SK-N-SH (cell line): ENCODE measurements at regions not wholly inside any gene's neighbourhood (a gene's known extent, or its start where the extent isn't known, plus 50 kb on each side); places are given as distances from the start of the nearest gene placed in this dataset.

Experiments
- CTCF ChIA-PET: fragments of 300-600, 350-600 bp; formaldehyde crosslinking; extraction: SDS; loops from one replicate; lab custom pipeline; 2021; lab: Yijun Ruan, JAX
- POLR2A ChIA-PET: fragments of 350-600 bp; sonication (Branson Sonifier 250); formaldehyde crosslinking; extraction: SDS; loops from one replicate; lab custom pipeline; 2020; ENCODE audit warnings: antibody characterized with exemption, inconsistent platforms; lab: Yijun Ruan, JAX
- DNase-seq: peaks from one replicate; pipeline ENCODE4 v3.0.0; 2012
- H2AFZ ChIP-seq: fragments of 200-600 bp; sonication (generic); 2 replicates; pipeline ENCODE4 v1.8.1; 2016; ENCODE audit warnings: antibody characterized with exemption, mild to moderate bottlenecking, low read depth
- H3F3A ChIP-seq: fragments of 200-600 bp; sonication (generic); replicated peaks from 2 replicates; pipeline ENCODE3; 2016; ENCODE audit warnings: antibody characterized with exemption, mild to moderate bottlenecking; ENCODE audit not compliant: insufficient read depth
- H3K27ac ChIP-seq, 2 experiments: fragments of 200-500 bp in 1 of 2; fragments of 200-600 bp in 1 of 2; sonication (Bioruptor generic) in 1 of 2; sonication (generic), shearing (Covaris generic) in 1 of 2; 2 replicates each; pipeline versions ENCODE4 v1.5.1 to v1.6.1; 2014 to 2016; ENCODE audit warnings: low read depth in 2 of 2, inconsistent platforms in 1 of 2, low read length in 1 of 2, mild to moderate bottlenecking in 1 of 2, mixed read lengths in 1 of 2
- H3K27me3 ChIP-seq: fragments of 200-600 bp; sonication (generic), shearing (Covaris generic); 2 replicates; pipeline ENCODE4 v1.6.1; 2016; ENCODE audit warnings: mixed run types; ENCODE audit not compliant: insufficient read depth
- H3K36me3 ChIP-seq, 2 experiments: fragments of 200-500 bp in 1 of 2; fragments of 200-600 bp in 1 of 2; sonication (Bioruptor generic) in 1 of 2; sonication (generic) in 1 of 2; replicated peaks in 1 of 2; 2 replicates each; pipeline versions ENCODE3 to v1.5.1; 2014 to 2016; ENCODE audit warnings: low read length in 1 of 2, mild to moderate bottlenecking in 1 of 2; ENCODE audit not compliant: insufficient read depth in 2 of 2, control insufficient read depth in 1 of 2
- H3K4me1 ChIP-seq, 2 experiments: fragments of 200-500 bp in 1 of 2; fragments of 200-600 bp in 1 of 2; sonication (Bioruptor generic) in 1 of 2; sonication (generic), shearing (Covaris generic) in 1 of 2; 2 replicates each; pipeline versions ENCODE4 v1.5.1 to v1.6.1; 2014 to 2016; ENCODE audit warnings: low read depth in 1 of 2, low read length in 1 of 2, mixed run types in 1 of 2; ENCODE audit not compliant: insufficient read depth in 2 of 2, control insufficient read depth in 1 of 2
- H3K4me2 ChIP-seq: fragments of 200-600 bp; sonication (generic), shearing (Covaris generic); 2 replicates; pipeline ENCODE4 v1.6.1; 2017; ENCODE audit warnings: mixed run types
- H3K4me3 ChIP-seq, 2 experiments: fragments of 200-500 bp in 1 of 2; fragments of 200-600 bp in 1 of 2; sonication (Bioruptor generic) in 1 of 2; sonication (generic), shearing (Covaris generic) in 1 of 2; 2 replicates each; pipeline versions ENCODE4 v1.5.1 to v1.8.1; 2014 to 2016; ENCODE audit warnings: low read depth in 2 of 2, inconsistent platforms in 1 of 2, low read length in 1 of 2, mild to moderate bottlenecking in 1 of 2, mixed read lengths in 1 of 2, moderate library complexity in 1 of 2
- H3K79me2 ChIP-seq: fragments of 200-600 bp; sonication (generic); 2 replicates; pipeline ENCODE4 v1.8.1; 2017; ENCODE audit warnings: mild to moderate bottlenecking; ENCODE audit not compliant: insufficient read depth
- H3K9ac ChIP-seq: fragments of 200-600 bp; sonication (generic); 2 replicates; pipeline ENCODE4 v1.6.1; 2017; ENCODE audit warnings: mixed run types
- H3K9me2 ChIP-seq: fragments of 200-600 bp; sonication (generic); 2 replicates; pipeline ENCODE4 v1.6.1; 2017; ENCODE audit warnings: mixed run types
- H3K9me3 ChIP-seq: fragments of 200-600 bp; sonication (generic); 2 replicates; pipeline ENCODE4 v1.6.1; 2017; ENCODE audit warnings: mixed run types, mild to moderate bottlenecking, moderate library complexity
- H4K20me1 ChIP-seq: fragments of 200-600 bp; sonication (generic); 2 replicates; pipeline ENCODE4 v1.6.1; 2017; ENCODE audit warnings: mild to moderate bottlenecking, mixed run types; ENCODE audit not compliant: insufficient read depth
- CTCF ChIP-seq: fragments of 200-600 bp; sonication (generic); IDR thresholded peaks from 2 replicates; pipeline ENCODE4 v1.6.1; 2017; ENCODE audit warnings: antibody characterized with exemption, mild to moderate bottlenecking, moderate library complexity
- ELF1 ChIP-seq: IDR thresholded peaks from 2 replicates; pipeline ENCODE4 v1.4.0; 2012
- FOXM1 ChIP-seq: IDR thresholded peaks from 2 replicates; pipeline ENCODE4 v1.4.0; 2012; ENCODE audit warnings: low read depth, mild to moderate bottlenecking
- POLR2AphosphoS5 ChIP-seq: IDR thresholded peaks from 2 replicates; pipeline ENCODE4 v1.6.1; 2012; ENCODE audit warnings: low read depth, low read length
- REST ChIP-seq: IDR thresholded peaks from 2 replicates; pipeline ENCODE4 v1.6.1; 2012; ENCODE audit warnings: mild to moderate bottlenecking, low read depth, low read length, moderate library complexity
- RFX5 ChIP-seq: IDR thresholded peaks from 2 replicates; pipeline ENCODE4 v1.6.1; 2012; ENCODE audit warnings: mild to moderate bottlenecking, improper control_type of control experiment, low read length
- TEAD4 ChIP-seq: IDR thresholded peaks from 2 replicates; pipeline ENCODE4 v1.4.0; 2012; ENCODE audit warnings: mild to moderate bottlenecking, borderline replicate concordance; ENCODE audit not compliant: insufficient read depth
- USF1 ChIP-seq: IDR thresholded peaks from 2 replicates; pipeline ENCODE4 v1.4.0; 2012; ENCODE audit warnings: low read depth, borderline replicate concordance
- USF2 ChIP-seq: fragments of 150-350 bp; IDR thresholded peaks from 2 replicates; pipeline ENCODE4 v1.6.1; 2017; ENCODE audit warnings: antibody characterized with exemption, low read length, low read depth, borderline replicate concordance
- YY1 ChIP-seq: IDR thresholded peaks from 2 replicates; pipeline ENCODE4 v1.4.0; 2012; ENCODE audit warnings: low read depth, mild to moderate bottlenecking
- WGBS: methylation state at CpG from one replicate; pipeline ENCODE4 v1.1.6; 2017; ENCODE audit warnings: low lambda C conversion rate; 5-methylcytosine and 5-hydroxymethylcytosine counted together

GRCh38 chr7:25617214-25617613 is 388.9 kb upstream of the NPVF start:
- Histone ChIP-seq H3K36me3 (no peaks in the 10 kb centered on the region), H3F3A (no peaks in the 10 kb centered on the region), H3K9me3 (no peaks in the 10 kb centered on the region), H3K4me1 (peaks cover 0 to 19% of the 10 kb centered on the region in 2 experiments; a peak in 3 of 4 replicates), H3K27ac (no peak overlapping the region), H3K4me2 (no peak overlapping the region), H4K20me1 (no peaks in the 10 kb centered on the region), H3K9ac (no peak overlapping the region), H3K4me3 (no peak overlapping the region), H2AFZ (no peak overlapping the region), H3K79me2 (no peaks in the 10 kb centered on the region), H3K9me2 (no peaks in the 10 kb centered on the region), H3K27me3 (no peaks in the 10 kb centered on the region)
- no peak for DNase-seq
- TF ChIP-seq FOXM1 (no peak), CTCF (no peak), RFX5 (no peak), TEAD4 (no peak), YY1 (no peak), USF1 (no peak), USF2 (no peak), REST (no peak)
- POLR2A ChIA-PET, result interaction anchor here (0.7 kb wide), 2 partner anchors 9 to 43 kb away, joined by 3 read pairs; no protein-coding TSS in a partner anchor
- CTCF ChIA-PET, result interaction anchor here (1.0 to 3.9 kb wide), 5 partner anchors 13 to 357 kb away, joined by 3 to 12 read pairs (median 5); no protein-coding TSS in a partner anchor
- 17% methylated on average over 4 of the region's 4 CpGs for WGBS

DNA sequence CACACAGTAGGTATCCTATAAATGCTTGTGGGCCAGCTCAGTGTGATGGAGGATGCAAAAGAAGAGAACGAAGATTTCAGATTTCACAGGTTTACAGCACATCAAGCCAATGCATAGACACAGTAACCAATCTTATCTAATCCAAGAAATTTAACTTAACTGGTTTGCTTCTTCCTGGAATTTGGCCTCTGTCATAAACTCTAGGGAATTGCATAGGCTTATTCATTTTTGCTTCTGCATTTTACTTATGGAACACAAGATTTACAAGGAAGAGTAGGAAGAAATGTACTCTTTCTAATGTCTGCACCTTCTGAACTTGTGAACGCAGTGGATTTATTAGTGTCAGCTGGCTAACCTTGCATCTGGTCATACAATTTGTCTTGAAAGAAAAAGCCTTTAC is 389.4 kb upstream of the NPVF start:
- Histone ChIP-seq H3K27me3 (no peaks in the 10 kb centered on the region), H3K9ac (no peak overlapping the region), H3K4me2 (no peak overlapping the region), H2AFZ (no peak overlapping the region), H3K36me3 (no peaks in the 10 kb centered on the region), H3K4me3 (no peak overlapping the region), H3K27ac (no peak overlapping the region), H3K9me2 (no peaks in the 10 kb centered on the region), H3K79me2 (no peaks in the 10 kb centered on the region), H4K20me1 (no peaks in the 10 kb centered on the region), H3K4me1 (peaks cover 0 to 19% of the 10 kb centered on the region in 2 experiments; a peak in 3 of 4 replicates), H3K9me3 (no peaks in the 10 kb centered on the region), H3F3A (no peaks in the 10 kb centered on the region)
- WGBS, result 23% methylated on average over 2 of the region's 2 CpGs
- TF ChIP-seq POLR2AphosphoS5 (no peak), ELF1 (no peak), FOXM1 (no peak)
- no peak for DNase-seq
- POLR2A ChIA-PET, result no interaction called here
- CTCF ChIA-PET, result interaction anchor here (1.0 to 2.1 kb wide), 3 partner anchors 13 to 358 kb away, joined by 3 to 5 read pairs (median 4); no protein-coding TSS in a partner anchor
